GM19328 (cell line): ENCODE measurements at regions not wholly inside any gene's neighbourhood (a gene's known extent, or its start where the extent isn't known, plus 50 kb on each side); places are given as distances from the start of the nearest gene placed in this dataset.
A peak's percentile ranks its signal among the peaks of the same experiment; 100 is the strongest.
"Not testable (repeated sequence)": the region's sequence is repeated elsewhere in the genome, so short reads cannot be mapped to it uniquely, and the experiment has no call there.

Experiments used
- ATAC-seq: cut with Tn5 transposase; IDR thresholded peaks from one replicate; pipeline ENCODE4 v1.9.1; 2021; ENCODE audit warnings: mild to moderate bottlenecking, moderate library complexity; ENCODE audit not compliant: unreplicated experiment

DNA sequence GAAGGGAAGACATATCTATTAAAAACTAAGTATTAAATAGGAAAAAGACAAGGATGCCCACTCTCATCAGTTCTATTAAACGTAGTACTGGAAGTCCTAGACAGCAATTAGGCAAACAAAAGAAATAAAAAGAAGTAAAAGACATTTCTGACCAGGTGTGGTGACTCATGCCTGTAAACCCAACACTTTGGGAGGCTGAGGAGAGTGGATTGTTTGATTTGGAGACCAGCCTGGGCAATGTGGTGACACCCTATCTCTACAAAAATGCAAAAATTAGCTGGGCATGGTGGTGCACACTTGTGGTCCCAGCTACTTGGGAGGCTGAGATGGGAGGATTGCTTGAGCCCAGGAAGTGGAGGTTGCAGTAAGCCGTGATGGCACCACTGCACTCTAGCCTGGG, 1071.8 kb downstream of the FAT4 start:
- no peak for ATAC-seq

- no peak for ATAC-seq
Measured at GRCh38 chr4:126395664-126396063, 1080.9 kb downstream of the FAT4 start.

- ATAC-seq, result no peak
Measured at GRCh38 chr4:126396121-126396520, 1081.4 kb downstream of the FAT4 start.

- ATAC-seq, result no peak
Measured at GRCh38 chr4:126396703-126397102, 1081.9 kb downstream of the FAT4 start.

DNA sequence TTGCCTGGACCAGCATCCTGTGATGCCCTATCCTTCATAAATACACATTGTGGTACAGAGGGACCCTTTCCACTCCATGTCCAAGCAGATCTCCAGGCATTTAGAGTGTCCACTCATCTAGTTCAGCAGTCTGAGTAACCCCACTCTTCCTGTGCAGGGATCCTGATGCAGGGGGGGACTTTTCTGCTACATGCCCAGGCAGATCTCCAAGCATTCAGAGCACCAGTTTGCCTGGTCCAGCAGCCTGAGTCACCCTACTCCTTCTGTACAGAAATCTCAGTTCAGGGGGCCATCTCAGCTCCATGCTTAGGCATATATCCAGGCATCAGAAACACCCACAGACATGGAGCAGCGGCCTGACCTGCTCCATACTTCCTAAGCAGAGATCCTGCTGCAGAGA, 1089.8 kb downstream of the FAT4 start:
- ATAC-seq, result no peak

- ATAC-seq, result peak; percentile 77
Measured at GRCh38 chr4:126405369-126405982, 1090.7 kb downstream of the FAT4 start.

GRCh38 chr4:126409746-126410145, 1095.0 kb downstream of the FAT4 start:
- ATAC-seq, result no peak

GRCh38 chr4:126411047-126411446, 1096.3 kb downstream of the FAT4 start:
- no peak for ATAC-seq

DNA sequence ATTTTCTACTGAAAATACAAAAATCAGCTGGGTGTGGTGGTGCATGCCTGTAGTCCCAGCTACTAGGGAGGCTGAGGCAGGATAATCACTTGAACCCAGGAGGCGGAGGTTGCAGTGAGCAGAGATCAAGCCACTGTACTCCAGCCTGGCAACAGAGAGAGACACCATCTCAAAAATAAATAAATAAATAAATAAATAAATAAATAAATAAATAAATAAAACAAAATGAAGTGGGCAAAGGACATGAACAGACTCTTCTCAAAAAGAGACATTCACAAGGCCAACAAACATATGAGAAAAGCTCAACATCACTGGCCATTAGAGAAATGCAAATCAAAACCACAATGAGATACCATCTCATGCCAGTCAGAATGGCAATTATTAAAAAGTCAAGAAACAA, 1097.6 kb downstream of the FAT4 start:
- not testable (repeated sequence) for ATAC-seq

GRCh38 chr4:126414741-126415140, 1100.0 kb downstream of the FAT4 start:
- no peak for ATAC-seq

DNA sequence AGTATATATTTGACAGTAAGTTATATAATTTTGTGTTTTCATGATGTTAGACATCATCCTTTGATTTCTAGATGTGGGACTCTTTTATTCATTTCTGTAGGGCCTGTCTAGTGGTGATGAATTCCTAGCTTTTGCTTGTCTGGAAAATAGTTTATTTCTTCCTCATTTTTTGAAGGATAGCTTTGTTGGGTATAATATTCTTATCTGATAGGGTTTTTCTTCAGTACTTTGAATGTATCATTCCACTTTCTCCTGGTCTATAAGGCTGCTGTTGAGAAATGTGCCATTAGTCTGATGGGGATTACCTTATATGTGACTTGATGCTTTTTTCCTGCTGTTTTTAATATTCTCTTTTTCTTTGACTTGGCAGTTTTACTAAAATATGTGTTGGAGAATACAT, 1104.5 kb downstream of the FAT4 start:
- no peak for ATAC-seq

DNA sequence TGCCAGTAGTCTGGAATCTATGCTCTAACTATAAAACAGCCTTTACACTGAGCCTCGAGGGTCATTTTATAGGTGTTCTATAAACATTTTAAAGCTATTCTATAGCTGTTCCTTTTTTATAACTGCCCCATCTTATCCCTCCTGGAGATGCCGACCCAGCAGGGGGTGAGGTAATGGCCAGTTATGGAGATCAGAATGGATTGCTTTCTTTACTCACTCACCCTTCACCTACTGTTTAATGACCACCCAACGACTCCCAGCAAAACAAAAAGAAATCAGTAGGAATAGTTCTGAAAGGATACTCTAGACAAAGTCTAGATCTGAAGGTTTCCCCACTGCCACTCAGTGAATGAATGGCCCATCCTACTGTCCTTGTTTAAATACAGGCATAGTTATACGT, 1113.1 kb downstream of the FAT4 start:
- no peak for ATAC-seq

DNA sequence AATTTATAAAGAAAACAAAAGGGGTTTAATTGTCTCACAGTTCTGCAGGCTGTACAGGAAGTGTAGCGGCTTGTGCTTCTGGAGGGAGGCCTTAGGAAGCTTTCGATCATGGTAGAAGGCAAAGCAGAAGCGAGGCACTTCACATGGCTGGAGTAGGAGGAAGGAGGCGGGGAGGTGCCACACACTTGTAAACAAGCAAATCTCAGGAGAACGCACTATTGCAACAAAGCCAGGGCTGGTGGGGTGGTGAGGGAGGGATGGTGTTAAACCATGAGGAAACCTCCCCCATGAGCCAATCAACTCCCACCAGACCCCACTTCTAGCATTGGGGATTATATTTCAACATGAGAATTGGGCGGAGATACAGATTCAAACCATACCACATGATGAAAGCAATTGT, 1116.3 kb downstream of the FAT4 start:
- ATAC-seq, result no peak

DNA sequence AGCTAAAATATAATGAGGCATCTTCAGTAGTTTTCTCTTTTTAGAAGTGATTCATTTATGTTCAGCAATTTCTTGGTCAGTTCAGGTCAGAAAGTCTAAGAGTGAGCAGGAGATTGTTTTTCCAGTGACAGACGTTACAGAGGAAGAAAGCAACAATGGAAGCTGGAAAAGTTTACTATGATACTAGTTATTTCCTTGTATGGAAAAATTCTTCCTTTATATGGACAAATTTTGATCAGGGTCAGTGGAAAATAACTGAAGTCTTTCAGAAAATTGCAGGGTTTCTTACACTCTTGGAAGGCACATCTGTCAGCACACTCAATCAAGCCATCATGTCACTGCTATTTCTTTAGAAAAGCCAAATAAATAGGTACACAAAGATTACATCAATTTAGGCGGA, 1120.7 kb downstream of the FAT4 start:
- ATAC-seq, result no peak

- ATAC-seq, result no peak
Measured at GRCh38 chr4:126440297-126440696, 1125.5 kb downstream of the FAT4 start.

DNA sequence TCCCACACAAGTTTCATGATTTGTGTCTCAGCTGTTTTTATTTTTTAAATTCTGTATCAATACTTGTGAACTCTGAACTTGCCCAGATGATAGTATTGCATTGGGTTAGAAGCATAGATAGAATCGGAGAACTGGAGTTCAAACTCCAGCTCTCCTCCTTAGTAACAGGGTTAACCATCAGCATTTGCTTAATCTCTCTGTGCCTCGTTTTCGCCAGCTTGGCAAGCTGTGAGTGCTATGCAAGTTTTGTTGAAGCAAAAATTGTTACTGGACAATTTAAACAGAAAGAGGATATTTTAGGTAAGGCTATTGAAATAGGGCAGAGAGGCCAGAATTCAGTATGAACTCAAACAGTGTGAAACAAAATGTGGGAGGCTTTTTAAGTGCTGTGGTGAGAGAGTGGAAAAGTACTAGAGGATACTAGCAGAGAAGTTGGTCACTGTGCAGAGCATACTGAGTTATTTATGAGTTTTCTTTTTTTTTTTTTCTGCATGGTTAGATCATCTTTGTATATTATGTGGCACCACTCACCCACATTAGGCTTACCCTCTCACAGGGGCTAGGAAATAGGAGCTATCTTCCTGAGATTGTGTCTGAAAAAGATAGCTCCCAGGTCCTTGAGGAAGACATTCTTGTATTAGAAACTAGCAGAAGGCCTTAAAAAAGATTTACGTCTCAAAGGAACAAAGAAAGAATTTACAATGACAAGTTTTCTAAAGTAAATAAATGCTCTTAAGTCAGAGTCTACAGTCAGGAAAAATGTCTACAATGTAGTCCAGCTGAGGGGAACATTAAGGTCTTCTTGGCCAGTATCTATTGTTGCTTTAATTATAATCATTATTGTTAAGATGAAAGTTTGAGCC, 1126.6 kb downstream of the FAT4 start:
- no peak for ATAC-seq

DNA sequence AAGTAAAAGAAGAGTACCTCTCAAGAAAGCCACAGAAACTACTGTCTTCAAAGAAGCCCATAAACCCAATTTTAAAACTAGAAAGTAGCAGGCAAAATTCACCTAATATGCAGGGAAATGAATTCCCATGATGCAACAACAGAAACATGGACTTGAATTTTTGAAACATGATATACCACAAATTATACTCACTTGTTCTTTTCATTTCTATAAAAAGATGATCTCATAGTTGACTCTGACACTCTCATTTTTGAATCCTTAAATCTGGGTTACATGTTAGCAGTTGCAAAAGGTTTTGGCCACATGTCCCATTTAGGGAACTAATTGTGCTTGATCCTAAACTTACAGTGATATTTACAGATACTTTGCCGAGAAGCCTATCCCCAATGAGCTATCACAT, 1130.8 kb downstream of the FAT4 start:
- ATAC-seq, result no peak

GRCh38 chr4:126446917-126447316, 1132.2 kb downstream of the FAT4 start:
- no peak for ATAC-seq

DNA sequence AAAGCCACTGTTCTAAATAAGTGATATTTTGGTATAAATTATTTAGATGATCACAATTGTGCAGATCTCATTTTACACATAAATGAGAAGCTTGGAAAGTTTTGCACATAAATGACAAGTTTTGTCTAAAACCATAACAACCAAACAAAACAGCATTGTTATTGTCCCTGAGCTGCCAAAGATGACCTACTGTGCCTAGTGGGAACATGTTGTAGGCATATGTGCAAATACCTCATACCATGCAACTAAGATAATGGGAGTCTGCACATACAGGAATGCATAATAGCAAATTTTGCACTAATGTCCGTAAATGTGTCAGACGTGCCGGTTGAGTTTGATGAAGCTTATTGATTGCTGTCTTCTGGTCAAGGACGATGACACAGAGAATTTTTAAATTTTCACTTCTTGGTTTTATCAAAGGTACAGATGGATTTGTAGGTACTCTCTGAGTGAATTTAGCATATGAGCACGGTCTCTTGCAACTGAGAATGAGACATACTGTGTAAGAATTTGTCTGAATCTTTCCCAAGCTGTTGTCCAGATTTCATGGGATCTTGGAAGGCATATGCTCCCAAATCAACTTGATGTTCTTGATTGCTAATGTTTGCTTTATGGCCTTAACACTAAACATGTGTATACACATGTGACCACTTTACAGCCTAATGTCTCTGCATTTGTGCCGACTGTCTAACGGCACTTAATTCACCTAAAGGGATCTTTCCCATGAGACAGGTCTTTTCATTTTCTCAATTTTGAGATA, 1133.5 kb downstream of the FAT4 start:
- ATAC-seq, result no peak

DNA sequence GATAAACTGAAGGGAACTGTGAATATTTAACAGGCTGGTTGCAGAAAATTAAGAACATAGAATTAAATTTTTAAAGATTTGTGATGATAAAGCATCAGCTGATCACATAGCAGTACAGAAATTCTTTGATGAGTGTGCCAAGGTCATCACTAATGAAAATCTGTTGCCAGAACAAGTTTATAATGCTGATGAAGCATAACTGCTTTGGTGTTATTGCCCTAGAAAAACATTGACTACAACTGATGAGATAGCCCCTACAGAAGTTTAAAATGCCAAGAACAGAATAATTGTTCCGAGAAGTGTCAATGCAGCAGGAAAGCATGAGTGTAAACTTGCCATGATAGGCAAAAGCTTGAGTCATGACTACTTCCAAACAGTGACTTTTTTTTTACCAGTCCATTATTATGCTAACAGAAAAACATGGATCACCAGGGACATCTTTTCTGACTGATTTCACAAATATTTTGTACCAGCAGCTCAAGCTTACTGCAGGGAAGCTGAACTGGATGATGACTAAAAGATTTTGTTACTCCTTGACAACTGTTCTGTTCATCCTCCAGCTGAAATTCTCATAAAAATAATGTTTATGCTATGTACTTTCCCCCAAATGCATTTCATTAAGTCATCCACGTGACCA, 1136.6 kb downstream of the FAT4 start:
- ATAC-seq, result no peak

- no peak for ATAC-seq
Measured at GRCh38 chr4:126455865-126456264, 1141.1 kb downstream of the FAT4 start.
